ENCODE measurements at regions not wholly inside any gene's neighbourhood (a gene's known extent, or its start where the extent isn't known, plus 50 kb on each side); places are given as distances from the start of the nearest gene placed in this dataset.

- no peaks in the 10 kb centered on the region for H3K4me1 ChIP-seq (ENCODE audit: insufficient read depth)
- H3K27ac Mint-ChIP-seq, result no peak overlapping the region
- peaks cover 81% of the 10 kb centered on the region for H3K36me3 Mint-ChIP-seq (ENCODE audit: low read depth)
- no peak overlapping the region for H2AFZ ChIP-seq
- H3K27ac ChIP-seq (ENCODE audit: low read depth), result no peak overlapping the region
- no peak overlapping the region for H3K4me3 ChIP-seq
- H3K27me3 Mint-ChIP-seq (ENCODE audit: insufficient read depth, low read depth, poor library complexity), result peaks cover 5% of the 10 kb centered on the region
- H3K4me2 ChIP-seq, result no peak overlapping the region
- H4K20me1 ChIP-seq (replicated peaks; ENCODE audit: insufficient read depth), result peaks cover 7% of the 10 kb centered on the region
- H3K9me2 ChIP-seq (ENCODE audit: insufficient read depth), result no peaks in the 10 kb centered on the region
- H3K9me3 Mint-ChIP-seq, result peaks cover 46% of the 10 kb centered on the region
- DNase-seq (ENCODE audit: low spot score) (no peak), ATAC-seq (no peak)
- no peaks in the 10 kb centered on the region for H3K27me3 ChIP-seq (ENCODE audit: insufficient read depth)
- H3K79me2 ChIP-seq (replicated peaks; ENCODE audit: insufficient read depth), result no peaks in the 10 kb centered on the region
- no peak overlapping the region for H3K4me3 Mint-ChIP-seq
- TF ChIP-seq ZNF114 (CRISPR knock-in tag; IDR thresholded peaks at IDR 0.05), result no peak
- no peak for TF ChIP-seq ZNF462 (CRISPR knock-in tag; IDR thresholded peaks at IDR 0.05)
- TF ChIP-seq STAT1 (IDR thresholded peaks at IDR 0.05; ENCODE audit: unreplicated experiment), result no peak
- no peak for TF ChIP-seq ZNF331 (CRISPR knock-in tag; IDR thresholded peaks at IDR 0.05; ENCODE audit: low read depth)
- TF ChIP-seq CREB1 (CRISPR knock-in tag; IDR thresholded peaks at IDR 0.05; ENCODE audit: low read depth), result no peak
- no peak for TF ChIP-seq NANOG (IDR thresholded peaks at IDR 0.05; ENCODE audit: borderline replicate concordance)
- no peak for TF ChIP-seq EZH2phosphoT487 (IDR thresholded peaks at IDR 0.05; ENCODE audit: unreplicated experiment)
- no peak for TF ChIP-seq POLR2AphosphoS5 (IDR thresholded peaks at IDR 0.05; ENCODE audit: low read depth)
- TF ChIP-seq EZH2 (IDR thresholded peaks at IDR 0.05; ENCODE audit: low read depth, unreplicated experiment), result no peak
- no peak for TF ChIP-seq CTCF (conservative IDR thresholded peaks at IDR 0.05; ENCODE audit: low read depth in 2 of 2)
- no peak for TF ChIP-seq REST (IDR thresholded peaks at IDR 0.05; ENCODE audit: unreplicated experiment)
- no peak for TF ChIP-seq ETS1 (IDR thresholded peaks at IDR 0.05)
- TF ChIP-seq JUNB (IDR thresholded peaks at IDR 0.05; ENCODE audit: unreplicated experiment), result no peak
- peaks cover 7% of the 10 kb centered on the region for H3F3A ChIP-seq (replicated peaks; ENCODE audit: low read depth)
- no peaks in the 10 kb centered on the region for H3K4me1 Mint-ChIP-seq
- H3K36me3 ChIP-seq (ENCODE audit: insufficient read depth), result peaks cover 18% of the 10 kb centered on the region
Measured at GRCh38 chr22:25348391-25348790, 129.0 kb downstream of the CRYBB2 start.

All from GM23338 (cell line).